ENCODE measurements at regions not wholly inside any gene's neighbourhood (a gene's known extent, or its start where the extent isn't known, plus 50 kb on each side); places are given as distances from the start of the nearest gene placed in this dataset.

DNA sequence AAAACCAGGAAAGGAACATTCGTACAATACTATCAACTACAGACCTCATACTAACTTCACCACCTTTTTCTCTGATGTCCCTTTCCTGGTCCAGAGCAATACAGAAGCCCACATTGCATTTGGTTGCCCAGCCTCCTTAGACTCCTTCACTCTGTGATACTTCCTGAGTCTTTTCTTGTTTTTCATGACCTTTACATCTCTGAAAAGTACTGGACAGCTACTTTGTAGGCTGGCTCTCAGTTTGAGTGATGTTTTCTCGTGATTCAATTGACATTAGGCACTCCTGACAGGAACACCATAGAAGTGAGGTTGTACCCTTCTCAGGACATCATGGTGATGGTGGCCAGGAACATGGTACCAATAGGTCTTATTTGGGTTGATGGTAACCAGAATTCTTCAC is 185.9 kb upstream of the SLC39A10 start:
- Histone ChIP-seq H3K27me3 (replicated peaks in 1 of 4; ENCODE audit: control insufficient read depth in 3 of 4, extremely low read depth in 1 of 4, insufficient read depth in 3 of 4, low read length in 3 of 4) (no peaks in the 10 kb centered on the region), H3K23me2 (ENCODE audit: low read depth, low read length) (no peaks in the 10 kb centered on the region; the same call in 1 of the 2 replicates), H3K9ac (replicated peaks in 1 of 4; ENCODE audit: extremely low read depth in 1 of 4, low read depth in 3 of 4, low read length in 3 of 4) (no peak overlapping the region), H3K4ac (replicated peaks; ENCODE audit: insufficient read length, low read depth, low read length) (no peak overlapping the region), H3K56ac (replicated peaks; ENCODE audit: insufficient read length, low read depth, low read length) (no peak overlapping the region), H4K8ac (ENCODE audit: extremely low read depth, insufficient read depth, low read length) (no peak overlapping the region), H2BK15ac (ENCODE audit: low read length) (no peak overlapping the region), H3K4me2 (ENCODE audit: insufficient read depth in 1 of 2, low read depth in 2 of 2, low read length in 2 of 2) (no peak overlapping the region), H2BK12ac (ENCODE audit: low read depth, low read length) (no peak overlapping the region), H2BK5ac (ENCODE audit: low read depth, low read length) (no peak overlapping the region), H3K23ac (ENCODE audit: insufficient read length) (no peak overlapping the region), H4K91ac (replicated peaks; ENCODE audit: insufficient read length, low read length) (no peak overlapping the region), H2BK120ac (replicated peaks; ENCODE audit: low read depth, low read length) (no peak overlapping the region), H2AFZ (ENCODE audit: low read length) (no peak overlapping the region), H3K79me2 (ENCODE audit: control insufficient read depth in 1 of 2, insufficient read depth in 2 of 2, low read length in 2 of 2) (no peaks in the 10 kb centered on the region), H3K27ac (ENCODE audit: low read depth, low read length) (no peak overlapping the region), H3K4me1 (replicated peaks in 1 of 4; ENCODE audit: control insufficient read depth in 3 of 4, insufficient read depth in 4 of 4, low read length in 3 of 4) (no peaks in the 10 kb centered on the region), H3K79me1 (ENCODE audit: low read depth, low read length) (no peaks in the 10 kb centered on the region), H3K9me3 (ENCODE audit: insufficient read depth in 2 of 2, low read depth in 1 of 2, low read length in 1 of 2) (no peaks in the 10 kb centered on the region), H3K18ac (ENCODE audit: extremely low read depth, low read length) (no peak overlapping the region), H3K14ac (ENCODE audit: insufficient read length) (no peak overlapping the region), H3K36me3 (ENCODE audit: control insufficient read depth in 2 of 4, insufficient read depth in 4 of 4, low read length in 3 of 4) (no peaks in the 10 kb centered on the region), H2AK5ac (ENCODE audit: low read depth, low read length) (no peak overlapping the region), H3K4me3 (ENCODE audit: extremely low read depth in 1 of 4, insufficient read depth in 2 of 4, low read depth in 3 of 4, low read length in 4 of 4) (no peak overlapping the region), H4K5ac (ENCODE audit: insufficient read length, low read depth, low read length) (no peak overlapping the region), H4K20me1 (replicated peaks in 1 of 2; ENCODE audit: control insufficient read depth in 1 of 2, insufficient read depth in 2 of 2, low read length in 2 of 2) (no peaks in the 10 kb centered on the region), H2BK20ac (ENCODE audit: low read length) (no peak overlapping the region)
- no peak for FAIRE-seq
- ChIA-PET POLR2A (ENCODE audit: partially characterized antibody) (no interaction called here), CTCF (ENCODE audit: partially characterized antibody) (interaction anchor here (0.6 kb wide), 1 partner anchor 19 kb away, joined by 3 read pairs; no protein-coding TSS in a partner anchor)
- 88% methylated on average over 2 of the region's 2 CpGs; no CpG with 5 or more reads in 1 of the 2 experiments for WGBS, 2 experiments (ENCODE audit: extremely low coverage in 1 of 2, insufficient coverage in 1 of 2, insufficient read length in 1 of 2, insufficient replicate concordance in 2 of 2, low coverage in 1 of 2, low lambda C conversion rate in 2 of 2, missing lambda C conversion rate in 1 of 2)
- DNase-seq (ENCODE audit: low read depth in 1 of 2, low spot score in 2 of 2): no peak
- TF ChIP-seq CTBP2 (IDR thresholded peaks at IDR 0.05; ENCODE audit: borderline replicate concordance, insufficient read depth, insufficient read length, low read length): no peak
- TF ChIP-seq POLR2AphosphoS5 (IDR thresholded peaks at IDR 0.05; ENCODE audit: low read depth, low read length): no peak
- TF ChIP-seq SP2 (IDR thresholded peaks at IDR 0.05; ENCODE audit: low read length): no peak
- TF ChIP-seq NANOG (IDR thresholded peaks at IDR 0.05; ENCODE audit: insufficient read depth, low read depth, low read length, poor library complexity, severe bottlenecking): no peak
- no peak for TF ChIP-seq TAF7 (optimal IDR thresholded peaks at IDR 0.05; ENCODE audit: borderline replicate concordance, low read depth, low read length)
- TF ChIP-seq ATF2 (IDR thresholded peaks at IDR 0.05; ENCODE audit: low read length): no peak
- no peak for TF ChIP-seq TAF1 (IDR thresholded peaks at IDR 0.05; ENCODE audit: low read depth, low read length)
- no peak for TF ChIP-seq SP1 (IDR thresholded peaks at IDR 0.05; ENCODE audit: low read depth, low read length)
- TF ChIP-seq TCF12 (IDR thresholded peaks at IDR 0.05; ENCODE audit: low read depth, low read length): no peak
- TF ChIP-seq RNF2 (IDR thresholded peaks at IDR 0.05; ENCODE audit: borderline replicate concordance, low read depth, low read length, missing control alignments, poor library complexity, severe bottlenecking): no peak
- TF ChIP-seq, protein P1, sequence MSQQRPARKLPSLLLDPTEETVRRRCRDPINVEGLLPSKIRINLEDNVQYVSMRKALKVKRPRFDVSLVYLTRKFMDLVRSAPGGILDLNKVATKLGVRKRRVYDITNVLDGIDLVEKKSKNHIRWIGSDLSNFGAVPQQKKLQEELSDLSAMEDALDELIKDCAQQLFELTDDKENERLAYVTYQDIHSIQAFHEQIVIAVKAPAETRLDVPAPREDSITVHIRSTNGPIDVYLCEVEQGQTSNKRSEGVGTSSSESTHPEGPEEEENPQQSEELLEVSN (IDR thresholded peaks at IDR 0.05): no peak
- no peak for TF ChIP-seq RAD21 (IDR thresholded peaks at IDR 0.05 in 1 of 2, conservative IDR thresholded peaks at IDR 0.05 in 1 of 2; ENCODE audit: low read depth in 2 of 2, low read length in 2 of 2)
